Endodermal cell (in vitro differentiated cells): ENCODE measurements at regions not wholly inside any gene's neighbourhood (a gene's known extent, or its start where the extent isn't known, plus 50 kb on each side); places are given as distances from the start of the nearest gene placed in this dataset.

Experiments
- DNase-seq: peaks from one replicate; pipeline ENCODE4 v3.0.0-alpha.2; 2017
- H3K27ac ChIP-seq: 2 replicates; pipeline ENCODE4 v1.5.1; 2013; ENCODE audit warnings: mild to moderate bottlenecking, low read depth, low read length, moderate library complexity
- H3K27me3 ChIP-seq: 2 replicates; pipeline ENCODE4 v1.6.1; 2013; ENCODE audit warnings: mild to moderate bottlenecking, low read length, moderate library complexity; ENCODE audit not compliant: insufficient read depth, control insufficient read depth, poor library complexity, severe bottlenecking
- H3K36me3 ChIP-seq: 2 replicates; pipeline ENCODE4 v1.7.0; 2013; ENCODE audit warnings: mild to moderate bottlenecking, low read length, moderate library complexity; ENCODE audit not compliant: control insufficient read depth, insufficient read depth
- H3K4me1 ChIP-seq: one replicate; pipeline ENCODE4 v1.7.0; 2013; ENCODE audit warnings: low read length; ENCODE audit not compliant: control insufficient read depth, insufficient read depth
- H3K4me3 ChIP-seq: 2 replicates; pipeline ENCODE4 v1.5.1; 2013; ENCODE audit warnings: mild to moderate bottlenecking, low read length, moderate library complexity
- H3K9ac ChIP-seq: 2 replicates; pipeline ENCODE4 v1.6.1; 2013; ENCODE audit warnings: mild to moderate bottlenecking, low read length, moderate library complexity; ENCODE audit not compliant: poor library complexity, severe bottlenecking; ENCODE audit errors: extremely low read depth
- H3K9me3 ChIP-seq: 2 replicates; pipeline ENCODE4 v1.6.1; 2013; ENCODE audit warnings: mild to moderate bottlenecking, low read length, moderate library complexity; ENCODE audit not compliant: control insufficient read depth
- H3K27ac Mint-ChIP-seq: 2 replicates; pipeline ENCODE4 v1.8.0; 2020; ENCODE audit warnings: mixed read lengths
- H3K27me3 Mint-ChIP-seq: 2 replicates; pipeline ENCODE4 v1.8.0; 2021; ENCODE audit warnings: mild to moderate bottlenecking, mixed read lengths; ENCODE audit not compliant: insufficient read depth
- H3K36me3 Mint-ChIP-seq: 2 replicates; pipeline ENCODE4 v1.8.0; 2020; ENCODE audit warnings: low read depth, mixed read lengths
- H3K4me1 Mint-ChIP-seq: 2 replicates; pipeline ENCODE4 v1.8.0; 2020; ENCODE audit warnings: mixed read lengths
- H3K4me3 Mint-ChIP-seq: 2 replicates; pipeline ENCODE4 v1.8.0; 2020; ENCODE audit warnings: mild to moderate bottlenecking, moderate library complexity, mixed read lengths
- H3K9me3 Mint-ChIP-seq: 2 replicates; pipeline ENCODE4 v1.8.0; 2020; ENCODE audit warnings: mild to moderate bottlenecking, mixed read lengths
- CTCF ChIP-seq: fragments of 200-600 bp; sonication (generic); conservative IDR thresholded peaks from 2 replicates; pipeline ENCODE4 v1.5.0; 2021; ENCODE audit warnings: antibody characterized with exemption, mild to moderate bottlenecking
- WGBS, 2 experiments: methylation state at CpG; one replicate each; pipeline versions ENCODE4 v1.1.5 to v1.1.7; 2013; ENCODE audit warnings: missing lambda C conversion rate in 2 of 2, mixed read lengths in 1 of 2; ENCODE audit not compliant: insufficient coverage in 1 of 2, insufficient read length in 1 of 2; 5-methylcytosine and 5-hydroxymethylcytosine counted together

- Mint-ChIP-seq H3K4me3 (no peak overlapping the region), H3K4me1 (no peaks in the 10 kb centered on the region), H3K27ac (no peak overlapping the region), H3K9me3 (peaks cover 11% of the 10 kb centered on the region), H3K36me3 (no peaks in the 10 kb centered on the region), H3K27me3 (no peaks in the 10 kb centered on the region)
- no peak for TF ChIP-seq CTCF
- no peak for DNase-seq
- Histone ChIP-seq H3K4me1 (no peaks in the 10 kb centered on the region), H3K9ac (no peak overlapping the region), H3K27me3 (no peaks in the 10 kb centered on the region), H3K9me3 (peaks cover 13% of the 10 kb centered on the region), H3K4me3 (no peak overlapping the region), H3K36me3 (no peaks in the 10 kb centered on the region), H3K27ac (no peak overlapping the region)
- 96 to 100% methylated on average over 1 of the region's 1 CpG for WGBS, 2 experiments
These were observed 106.8 kb upstream of the FBXL7 start for GRCh38 chr5:15393146-15393545.

DNA sequence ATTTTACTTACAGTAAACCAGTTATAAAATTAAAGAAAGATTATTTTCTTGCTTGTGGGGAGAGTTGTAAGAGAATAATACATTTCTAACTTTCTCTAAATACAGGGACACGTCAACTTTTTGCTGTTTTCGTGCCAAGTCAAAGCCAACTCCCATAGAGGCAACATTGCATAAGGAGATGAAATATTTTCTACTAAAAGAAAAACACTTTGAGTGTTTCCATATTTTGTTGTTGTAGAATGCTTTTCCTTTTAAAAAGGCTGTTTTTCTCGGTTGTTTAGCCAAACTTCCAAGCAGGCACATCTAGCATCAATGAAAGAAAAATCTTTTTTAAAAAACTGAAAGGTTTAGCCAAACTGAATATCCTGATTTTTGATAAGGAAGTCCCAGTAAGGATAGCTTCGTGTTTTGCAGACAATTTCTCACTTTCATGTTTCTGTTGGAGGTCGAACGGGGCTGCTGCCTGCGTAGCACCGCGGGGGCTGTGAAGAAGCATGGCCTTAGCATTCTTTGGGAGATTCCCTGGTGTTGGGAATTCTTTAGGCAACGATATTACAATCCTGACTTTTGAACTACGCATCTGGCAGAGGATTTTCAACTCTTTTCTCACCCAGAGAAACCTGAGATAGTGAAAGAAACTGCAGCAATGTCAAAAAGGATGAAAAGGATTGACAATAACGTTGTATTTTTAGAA lies 108.1 kb upstream of the FBXL7 start:
- no peak for TF ChIP-seq CTCF
- DNase-seq = no peak
- Mint-ChIP-seq H3K36me3 (no peaks in the 10 kb centered on the region), H3K27ac (no peak overlapping the region), H3K4me3 (no peak overlapping the region), H3K27me3 (no peaks in the 10 kb centered on the region), H3K4me1 (no peaks in the 10 kb centered on the region), H3K9me3 (peaks cover 11% of the 10 kb centered on the region)
- Histone ChIP-seq H3K27ac (peak overlapping the region; percentile 1), H3K27me3 (no peaks in the 10 kb centered on the region), H3K9me3 (peaks cover 13% of the 10 kb centered on the region), H3K36me3 (no peaks in the 10 kb centered on the region), H3K9ac (no peak overlapping the region), H3K4me1 (no peaks in the 10 kb centered on the region), H3K4me3 (no peak overlapping the region)
- WGBS, 2 experiments = 47 to 78% methylated on average over 5 to 12 of the region's 12 CpGs

- Histone ChIP-seq H3K27ac (no peak overlapping the region), H3K9ac (no peak overlapping the region), H3K27me3 (no peaks in the 10 kb centered on the region), H3K36me3 (no peaks in the 10 kb centered on the region), H3K4me1 (no peaks in the 10 kb centered on the region), H3K4me3 (no peak overlapping the region), H3K9me3 (no peaks in the 10 kb centered on the region)
- no peak overlapping the region for H3K27ac Mint-ChIP-seq
- no peaks in the 10 kb centered on the region for H3K36me3 Mint-ChIP-seq
- no peak overlapping the region for H3K4me3 Mint-ChIP-seq
- DNase-seq = no peak
- H3K27me3 Mint-ChIP-seq = peaks cover 3% of the 10 kb centered on the region
- no peaks in the 10 kb centered on the region for H3K9me3 Mint-ChIP-seq
- TF ChIP-seq CTCF = no peak
- WGBS, 2 experiments = 71 to 90% methylated on average over 1 to 2 of the region's 2 CpGs
- no peaks in the 10 kb centered on the region for H3K4me1 Mint-ChIP-seq
These were observed 111.1 kb upstream of the FBXL7 start for GRCh38 chr5:15388866-15389265.
